Astrocyte (in vitro differentiated cells and primary cell): ENCODE measurements at regions not wholly inside any gene's neighbourhood (a gene's known extent, or its start where the extent isn't known, plus 50 kb on each side); places are given as distances from the start of the nearest gene placed in this dataset.

Source experiments
- DNase-seq: peaks from one replicate; pipeline ENCODE4 v3.0.0-alpha.2; 2010; ENCODE audit warnings: low read depth
- FAIRE-seq: peaks from 2 replicates; lab custom pipeline; 2011; peaks lifted over from hg19 to GRCh38; lab: Jason Lieb, UNC
- H2AFZ ChIP-seq: 2 replicates; pipeline ENCODE4 v1.6.0; 2012; ENCODE audit warnings: low read depth, low read length, inconsistent platforms
- H3K27ac ChIP-seq: 2 replicates; pipeline ENCODE4 v1.5.1; 2011; ENCODE audit warnings: low read depth, low read length, inconsistent platforms
- H3K27me3 ChIP-seq: 2 replicates; pipeline ENCODE4 v1.6.0; 2011; ENCODE audit warnings: low read length, inconsistent platforms; ENCODE audit not compliant: insufficient read depth
- H3K36me3 ChIP-seq: 2 replicates; pipeline ENCODE4 v1.5.1; 2011; ENCODE audit warnings: low read length, inconsistent platforms; ENCODE audit not compliant: insufficient read depth
- H3K4me1 ChIP-seq: 2 replicates; pipeline ENCODE4 v1.5.1; 2011; ENCODE audit warnings: low read length, inconsistent platforms; ENCODE audit not compliant: insufficient read depth
- H3K4me2 ChIP-seq: 2 replicates; pipeline ENCODE4 v1.6.0; 2012; ENCODE audit warnings: low read length, inconsistent platforms
- H3K4me3 ChIP-seq: 2 replicates; pipeline ENCODE4 v1.5.1; 2011; ENCODE audit warnings: low read depth, mild to moderate bottlenecking, low read length, inconsistent platforms; ENCODE audit not compliant: insufficient read depth
- H3K79me2 ChIP-seq: 2 replicates; pipeline ENCODE4 v1.6.0; 2012; ENCODE audit warnings: mild to moderate bottlenecking, low read length, inconsistent platforms; ENCODE audit not compliant: insufficient read depth
- H3K9ac ChIP-seq: 2 replicates; pipeline ENCODE4 v1.6.0; 2012; ENCODE audit warnings: mild to moderate bottlenecking, low read length, inconsistent platforms
- H3K9me3 ChIP-seq: 2 replicates; pipeline ENCODE4 v1.5.1; 2012; ENCODE audit warnings: low read depth, mild to moderate bottlenecking, low read length, inconsistent platforms; ENCODE audit not compliant: insufficient read depth
- H4K20me1 ChIP-seq: 2 replicates; pipeline ENCODE4 v1.6.0; 2012; ENCODE audit warnings: low read length, inconsistent platforms; ENCODE audit not compliant: insufficient read depth
- H3K27ac Mint-ChIP-seq: one replicate; pipeline ENCODE4 v1.8.0; 2021; ENCODE audit warnings: mild to moderate bottlenecking, mixed read lengths; ENCODE audit not compliant: unreplicated experiment
- H3K27me3 Mint-ChIP-seq: one replicate; pipeline ENCODE4 v1.8.0; 2021; ENCODE audit warnings: low read depth, mixed read lengths; ENCODE audit not compliant: unreplicated experiment
- H3K36me3 Mint-ChIP-seq: one replicate; pipeline ENCODE4 v1.8.0; 2021; ENCODE audit warnings: low read depth, mixed read lengths; ENCODE audit not compliant: unreplicated experiment
- H3K4me1 Mint-ChIP-seq: one replicate; pipeline ENCODE4 v1.8.0; 2021; ENCODE audit warnings: low read depth, mixed read lengths; ENCODE audit not compliant: unreplicated experiment
- H3K4me3 Mint-ChIP-seq: one replicate; pipeline ENCODE4 v1.8.0; 2021; ENCODE audit warnings: mild to moderate bottlenecking, moderate library complexity, mixed read lengths; ENCODE audit not compliant: unreplicated experiment
- H3K9me3 Mint-ChIP-seq: one replicate; pipeline ENCODE4 v1.8.0; 2021; ENCODE audit warnings: mild to moderate bottlenecking, mixed read lengths; ENCODE audit not compliant: unreplicated experiment
- CTCF ChIP-seq: IDR thresholded peaks from 2 replicates; pipeline ENCODE4 v1.5.1; 2011; ENCODE audit warnings: low read depth, mild to moderate bottlenecking, inconsistent platforms, low read length, moderate library complexity; ENCODE audit not compliant: insufficient read depth
- EZH2 ChIP-seq: IDR thresholded peaks from 2 replicates; pipeline ENCODE4 v1.6.1; 2012; ENCODE audit warnings: mild to moderate bottlenecking, low read length, inconsistent platforms; ENCODE audit not compliant: insufficient read depth

GRCh38 chr3:88225326-88226008 is 75.7 kb downstream of the C3orf38 start:
- no peak overlapping the region for H3K27ac Mint-ChIP-seq
- Histone ChIP-seq H3K27ac (no peak overlapping the region), H3K79me2 (no peaks in the 10 kb centered on the region), H3K36me3 (no peaks in the 10 kb centered on the region), H4K20me1 (no peaks in the 10 kb centered on the region), H3K9ac (no peak overlapping the region), H3K4me3 (no peak overlapping the region), H3K9me3 (no peaks in the 10 kb centered on the region), H3K27me3 (no peaks in the 10 kb centered on the region), H2AFZ (no peak overlapping the region), H3K4me1 (no peaks in the 10 kb centered on the region), H3K4me2 (no peak overlapping the region)
- no peaks in the 10 kb centered on the region for H3K4me1 Mint-ChIP-seq
- TF ChIP-seq CTCF: no peak
- no peaks in the 10 kb centered on the region for H3K9me3 Mint-ChIP-seq
- DNase-seq: no peak
- no peak overlapping the region for H3K4me3 Mint-ChIP-seq
- H3K27me3 Mint-ChIP-seq: no peaks in the 10 kb centered on the region
- no peaks in the 10 kb centered on the region for H3K36me3 Mint-ChIP-seq
- FAIRE-seq: no peak

GRCh38 chr3:88226910-88227309 is 77.2 kb downstream of the C3orf38 start:
- peaks cover 8% of the 10 kb centered on the region for H3K4me1 Mint-ChIP-seq
- no peaks in the 10 kb centered on the region for H3K27me3 Mint-ChIP-seq
- DNase-seq (no peak), FAIRE-seq (no peak)
- Histone ChIP-seq H3K79me2 (no peaks in the 10 kb centered on the region), H3K4me2 (no peak overlapping the region), H3K27me3 (no peaks in the 10 kb centered on the region), H3K36me3 (no peaks in the 10 kb centered on the region), H3K4me3 (no peak overlapping the region), H4K20me1 (no peaks in the 10 kb centered on the region), H3K9ac (no peak overlapping the region), H3K4me1 (peaks cover 3% of the 10 kb centered on the region), H2AFZ (no peak overlapping the region), H3K9me3 (no peaks in the 10 kb centered on the region), H3K27ac (no peak overlapping the region)
- H3K36me3 Mint-ChIP-seq: no peaks in the 10 kb centered on the region
- H3K27ac Mint-ChIP-seq: no peak overlapping the region
- H3K4me3 Mint-ChIP-seq: no peak overlapping the region
- TF ChIP-seq CTCF (no peak), EZH2 (no peak)
- H3K9me3 Mint-ChIP-seq: no peaks in the 10 kb centered on the region

GRCh38 chr3:88230638-88231037 is 80.9 kb downstream of the C3orf38 start:
- Histone ChIP-seq H3K27ac (no peak overlapping the region), H3K9me3 (no peaks in the 10 kb centered on the region), H2AFZ (no peak overlapping the region), H3K79me2 (no peaks in the 10 kb centered on the region), H3K27me3 (no peaks in the 10 kb centered on the region), H3K4me1 (peaks cover 3% of the 10 kb centered on the region), H3K9ac (no peak overlapping the region), H4K20me1 (no peaks in the 10 kb centered on the region), H3K4me3 (no peak overlapping the region), H3K4me2 (no peak overlapping the region), H3K36me3 (no peaks in the 10 kb centered on the region)
- no peak overlapping the region for H3K4me3 Mint-ChIP-seq
- no peaks in the 10 kb centered on the region for H3K27me3 Mint-ChIP-seq
- H3K4me1 Mint-ChIP-seq: peaks cover 17% of the 10 kb centered on the region
- DNase-seq (no peak), FAIRE-seq (no peak)
- H3K9me3 Mint-ChIP-seq: no peaks in the 10 kb centered on the region
- H3K36me3 Mint-ChIP-seq: no peaks in the 10 kb centered on the region
- TF ChIP-seq CTCF (no peak), EZH2 (no peak)
- no peak overlapping the region for H3K27ac Mint-ChIP-seq
